ENCODE measurements at regions not wholly inside any gene's neighbourhood (a gene's known extent, or its start where the extent isn't known, plus 50 kb on each side); places are given as distances from the start of the nearest gene placed in this dataset.

GRCh38 chr5:30874241-30875034 is 319.0 kb upstream of the CDH6 start:
- TF ChIP-seq, protein P1, sequence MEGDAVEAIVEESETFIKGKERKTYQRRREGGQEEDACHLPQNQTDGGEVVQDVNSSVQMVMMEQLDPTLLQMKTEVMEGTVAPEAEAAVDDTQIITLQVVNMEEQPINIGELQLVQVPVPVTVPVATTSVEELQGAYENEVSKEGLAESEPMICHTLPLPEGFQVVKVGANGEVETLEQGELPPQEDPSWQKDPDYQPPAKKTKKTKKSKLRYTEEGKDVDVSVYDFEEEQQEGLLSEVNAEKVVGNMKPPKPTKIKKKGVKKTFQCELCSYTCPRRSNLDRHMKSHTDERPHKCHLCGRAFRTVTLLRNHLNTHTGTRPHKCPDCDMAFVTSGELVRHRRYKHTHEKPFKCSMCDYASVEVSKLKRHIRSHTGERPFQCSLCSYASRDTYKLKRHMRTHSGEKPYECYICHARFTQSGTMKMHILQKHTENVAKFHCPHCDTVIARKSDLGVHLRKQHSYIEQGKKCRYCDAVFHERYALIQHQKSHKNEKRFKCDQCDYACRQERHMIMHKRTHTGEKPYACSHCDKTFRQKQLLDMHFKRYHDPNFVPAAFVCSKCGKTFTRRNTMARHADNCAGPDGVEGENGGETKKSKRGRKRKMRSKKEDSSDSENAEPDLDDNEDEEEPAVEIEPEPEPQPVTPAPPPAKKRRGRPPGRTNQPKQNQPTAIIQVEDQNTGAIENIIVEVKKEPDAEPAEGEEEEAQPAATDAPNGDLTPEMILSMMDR (IDR thresholded peaks at IDR 0.05; ENCODE audit: low read depth, low read length): no peak
- H3K4me3 ChIP-seq (ENCODE audit: low read depth, low read length): no peak overlapping the region

GRCh38 chr5:30871196-30871595 is 322.3 kb upstream of the CDH6 start:
- TF ChIP-seq, protein P1 (IDR thresholded peaks at IDR 0.05; ENCODE audit: low read depth, low read length): no peak
- no peak overlapping the region for H3K4me3 ChIP-seq (ENCODE audit: low read depth, low read length)

DNA sequence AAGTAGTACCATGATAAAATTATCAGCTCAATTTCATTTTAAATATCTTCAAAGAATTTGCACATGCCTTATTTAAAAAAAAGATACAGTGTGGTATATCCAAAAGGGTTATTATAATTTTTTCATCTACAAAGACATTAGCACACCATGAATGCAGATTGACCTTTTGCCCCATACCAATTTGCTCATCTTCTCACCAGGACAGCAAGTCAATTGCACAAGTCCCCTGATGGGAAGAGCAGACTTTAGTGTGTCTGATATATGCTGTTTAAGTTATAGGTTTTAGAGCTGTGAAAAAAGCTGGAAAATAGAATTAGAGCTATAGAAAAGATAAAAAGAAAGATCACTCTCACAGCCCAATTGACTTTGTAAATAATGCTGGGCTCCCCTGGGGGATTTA is 325.8 kb upstream of the CDH6 start:
- H3K4me3 ChIP-seq (ENCODE audit: low read depth, low read length): no peak overlapping the region
- TF ChIP-seq, protein P1 (IDR thresholded peaks at IDR 0.05; ENCODE audit: low read depth, low read length): no peak

GRCh38 chr5:30866142-30866541 is 327.3 kb upstream of the CDH6 start:
- TF ChIP-seq, protein P1 (IDR thresholded peaks at IDR 0.05; ENCODE audit: low read depth, low read length): no peak
- no peak overlapping the region for H3K4me3 ChIP-seq (ENCODE audit: low read depth, low read length)

DNA sequence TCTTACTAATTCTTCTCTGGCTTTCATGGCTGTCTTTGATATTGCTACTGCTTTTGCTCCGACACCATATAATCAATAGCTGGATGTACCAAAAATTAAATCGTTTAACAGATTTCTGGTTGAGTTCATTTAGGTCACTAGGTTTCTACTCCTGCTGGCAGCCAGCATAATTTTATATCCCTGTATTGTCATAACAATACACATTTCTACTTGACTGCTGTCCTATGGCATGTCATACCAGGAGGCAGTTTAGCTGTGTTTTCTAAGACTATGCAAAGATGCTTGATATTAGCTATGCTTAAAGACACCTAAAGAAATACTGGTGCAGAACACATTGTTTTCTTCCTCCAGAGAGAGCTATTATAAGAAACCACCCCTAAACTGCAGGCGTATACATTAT is 337.2 kb upstream of the CDH6 start:
- TF ChIP-seq, protein P1 (IDR thresholded peaks at IDR 0.05; ENCODE audit: low read depth, low read length): no peak
- H3K4me3 ChIP-seq (ENCODE audit: low read depth, low read length): no peak overlapping the region

GRCh38 chr5:30853158-30853557 is 340.3 kb upstream of the CDH6 start:
- TF ChIP-seq, protein P1 (IDR thresholded peaks at IDR 0.05; ENCODE audit: low read depth, low read length): no peak
- H3K4me3 ChIP-seq (ENCODE audit: low read depth, low read length): no peak overlapping the region

DNA sequence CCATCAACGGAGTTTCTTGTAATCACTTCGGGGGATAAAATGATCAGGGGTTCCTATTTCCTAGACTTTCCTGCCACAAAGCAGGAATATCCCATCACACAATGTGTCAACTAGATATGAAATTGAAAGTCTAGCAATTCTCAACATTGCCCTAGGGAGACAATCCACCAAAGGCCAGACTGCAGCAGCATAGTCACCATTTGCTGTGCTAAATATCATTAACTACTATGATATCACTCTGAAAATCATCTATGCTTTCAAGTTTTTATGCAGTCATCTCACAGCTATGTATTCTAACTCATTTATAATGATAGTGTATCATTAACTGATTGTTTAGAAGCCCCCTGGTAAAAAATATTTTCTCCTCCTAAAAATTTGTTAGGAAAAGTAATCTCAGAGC is 342.6 kb upstream of the CDH6 start:
- TF ChIP-seq, protein P1 (IDR thresholded peaks at IDR 0.05; ENCODE audit: low read depth, low read length): no peak

More for the DNA sequence above, 342.6 kb upstream of the CDH6 start:
- no peak overlapping the region for H3K4me3 ChIP-seq (ENCODE audit: low read depth, low read length)

All from WI38 (cell line).